HG02840 (cell line): ENCODE measurements at regions not wholly inside any gene's neighbourhood (a gene's known extent, or its start where the extent isn't known, plus 50 kb on each side); places are given as distances from the start of the nearest gene placed in this dataset.

Experiments
- ATAC-seq: cut with Tn5 transposase; IDR thresholded peaks from one replicate; pipeline ENCODE4 v1.9.1; 2021; ENCODE audit warnings: mild to moderate bottlenecking, moderate library complexity, moderate number of reproducible peaks; ENCODE audit not compliant: unreplicated experiment, low FRiP score

GRCh38 chr6:105568751-105569150 lies 165.9 kb upstream of the PREP start:
- no peak for ATAC-seq

GRCh38 chr6:105568142-105568541 lies 165.3 kb upstream of the PREP start:
- no peak for ATAC-seq

DNA sequence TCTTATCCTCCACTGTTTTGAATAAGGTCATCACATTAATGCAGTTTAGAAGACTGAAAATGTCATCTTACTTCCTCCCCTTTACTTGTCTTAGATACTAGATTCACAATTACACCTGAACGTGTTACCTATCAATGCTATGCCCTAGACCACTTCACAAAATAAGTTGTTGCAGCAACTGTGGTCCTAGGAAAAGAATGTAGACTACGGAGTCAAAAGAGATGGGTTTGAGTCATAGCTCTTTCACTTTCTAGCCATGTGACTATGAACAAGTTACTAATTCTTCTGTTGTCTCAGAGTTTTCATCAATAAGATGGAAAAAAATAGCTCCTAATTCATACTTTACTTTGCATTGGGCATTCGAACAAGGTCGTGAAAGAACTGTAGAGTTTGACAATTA lies 164.3 kb upstream of the PREP start:
- ATAC-seq = no peak

DNA sequence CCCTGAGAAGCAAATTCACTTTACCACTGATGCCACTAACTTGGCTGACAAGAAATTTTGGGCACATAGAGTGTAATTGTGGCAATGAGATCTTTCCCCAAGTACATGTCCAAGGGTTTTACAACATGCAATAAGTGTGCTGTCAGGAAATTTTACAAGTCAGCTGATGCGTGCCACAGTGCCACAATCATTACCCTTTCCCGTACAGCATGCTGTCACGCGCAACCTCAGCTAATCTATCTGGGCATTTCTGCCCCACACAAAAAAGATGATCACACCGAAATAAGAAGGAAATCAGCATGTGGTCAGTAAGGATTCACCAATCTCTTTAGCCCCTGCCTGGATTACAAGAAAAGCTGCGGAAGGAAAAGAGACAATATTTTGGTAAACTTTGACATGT lies 163.6 kb upstream of the PREP start:
- no peak for ATAC-seq

- ATAC-seq = no peak
These were observed 161.4 kb upstream of the PREP start for GRCh38 chr6:105564121-105564902.

GRCh38 chr6:105562027-105562426 lies 159.1 kb upstream of the PREP start:
- ATAC-seq = no peak

DNA sequence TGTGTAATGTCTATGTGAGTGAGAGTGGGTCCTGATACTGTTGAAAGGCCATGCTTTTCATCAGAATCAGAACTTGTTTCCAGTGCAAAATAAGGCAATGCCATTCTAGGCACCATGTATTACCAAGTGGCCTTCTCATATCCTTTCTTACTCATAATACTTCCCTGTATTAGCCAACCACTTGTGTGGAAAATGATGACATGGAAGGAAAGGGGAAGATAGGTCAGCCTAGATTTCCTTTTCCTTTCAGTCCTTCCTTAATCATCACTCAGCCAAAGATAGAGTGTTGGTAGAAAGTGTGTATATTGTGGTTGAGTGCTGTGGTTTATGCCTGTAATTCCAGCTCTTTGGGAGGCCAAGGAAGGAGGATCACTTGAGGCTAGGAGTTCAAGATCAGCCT lies 158.6 kb upstream of the PREP start:
- ATAC-seq = no peak

- peak; percentile 87 for ATAC-seq
These were observed 157.8 kb upstream of the PREP start for GRCh38 chr6:105560611-105561066.

DNA sequence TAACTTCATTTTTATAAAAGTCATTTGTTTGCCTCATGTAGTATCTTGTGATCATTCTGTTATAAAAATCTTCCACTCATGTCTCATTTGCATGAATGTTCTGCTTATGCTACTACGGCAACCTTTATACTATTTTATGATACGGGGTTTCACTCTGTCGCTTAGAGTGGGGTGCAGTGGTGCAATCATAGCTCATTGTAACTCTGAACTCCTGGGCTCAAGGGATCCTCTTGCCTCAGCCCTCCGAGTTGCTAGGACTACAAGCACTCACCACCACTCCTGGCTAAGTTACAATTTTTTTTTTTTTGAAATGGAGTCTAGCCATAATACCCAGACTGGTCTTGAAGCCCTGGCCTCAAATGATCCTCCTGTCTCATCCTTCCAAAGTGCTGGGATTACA lies 154.4 kb upstream of the PREP start:
- ATAC-seq = no peak

- no peak for ATAC-seq
These were observed 150.3 kb upstream of the PREP start for GRCh38 chr6:105553171-105553570.

DNA sequence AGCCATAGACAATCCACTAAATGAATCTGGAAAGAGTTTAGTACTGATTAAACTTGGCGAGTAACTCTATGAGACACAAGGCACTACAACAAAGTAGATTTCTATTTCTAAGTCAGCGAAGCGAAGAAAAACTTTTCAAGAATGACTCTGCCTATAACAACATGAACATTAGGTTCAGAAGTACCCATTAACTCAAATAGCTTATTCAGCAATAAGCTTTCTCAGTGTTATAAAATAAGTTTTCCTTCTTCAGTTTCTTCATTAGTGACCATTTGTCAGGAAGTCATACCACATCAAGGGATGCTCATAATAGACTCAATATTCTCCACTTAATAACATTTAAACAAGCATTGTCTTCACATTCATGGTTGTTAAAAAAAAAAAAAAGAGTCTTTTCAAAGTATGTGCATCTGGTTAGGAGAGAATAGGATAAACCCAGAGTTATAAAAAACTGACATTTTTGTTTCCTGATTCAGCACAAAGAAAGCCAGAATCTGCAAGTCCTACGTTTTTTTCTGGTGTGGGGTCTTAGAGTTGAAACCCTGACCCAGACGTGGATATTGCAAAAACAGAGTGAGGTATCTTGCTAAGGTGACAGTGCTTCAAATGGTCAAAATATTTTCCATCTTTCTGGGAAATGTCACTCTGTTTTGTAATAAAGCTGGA lies 148.2 kb upstream of the PREP start:
- ATAC-seq = no peak

GRCh38 chr6:105546754-105547153 lies 143.9 kb upstream of the PREP start:
- ATAC-seq = no peak

DNA sequence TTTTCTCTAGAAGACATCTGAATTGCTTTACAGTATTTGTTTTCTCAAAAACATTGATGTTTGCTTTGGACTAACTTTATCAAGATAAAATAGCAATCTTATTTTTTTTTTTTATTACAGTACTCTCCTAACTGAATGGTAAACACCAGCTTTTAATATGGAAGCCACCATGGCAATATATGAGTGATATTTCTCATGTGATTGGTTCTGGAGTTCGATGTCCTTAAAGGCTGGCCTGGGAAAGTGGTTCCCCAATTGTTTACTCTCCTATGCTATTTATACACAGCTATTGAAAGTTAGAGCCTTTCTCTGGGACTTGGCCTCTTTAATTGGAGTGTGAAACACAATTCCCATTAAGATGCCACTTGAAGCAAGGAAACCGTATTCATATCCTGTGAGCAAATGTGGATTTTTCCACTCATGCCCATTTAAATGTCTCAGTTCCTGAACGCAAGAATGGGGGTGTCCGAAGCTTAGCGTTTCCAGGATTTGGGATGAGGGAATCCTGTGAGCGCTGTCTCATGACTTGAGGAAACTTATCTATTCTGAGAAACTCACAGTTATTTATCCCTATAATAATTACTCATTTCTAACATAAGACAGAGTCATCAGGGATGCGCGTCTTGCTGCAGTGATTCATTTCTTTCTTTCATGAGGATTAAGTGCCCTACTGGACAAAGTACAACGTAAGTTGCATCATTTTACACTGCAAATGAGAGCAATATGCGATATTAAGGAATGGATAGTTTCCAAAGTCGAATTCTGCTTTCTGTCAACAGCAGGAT lies 143.3 kb upstream of the PREP start:
- no peak for ATAC-seq

DNA sequence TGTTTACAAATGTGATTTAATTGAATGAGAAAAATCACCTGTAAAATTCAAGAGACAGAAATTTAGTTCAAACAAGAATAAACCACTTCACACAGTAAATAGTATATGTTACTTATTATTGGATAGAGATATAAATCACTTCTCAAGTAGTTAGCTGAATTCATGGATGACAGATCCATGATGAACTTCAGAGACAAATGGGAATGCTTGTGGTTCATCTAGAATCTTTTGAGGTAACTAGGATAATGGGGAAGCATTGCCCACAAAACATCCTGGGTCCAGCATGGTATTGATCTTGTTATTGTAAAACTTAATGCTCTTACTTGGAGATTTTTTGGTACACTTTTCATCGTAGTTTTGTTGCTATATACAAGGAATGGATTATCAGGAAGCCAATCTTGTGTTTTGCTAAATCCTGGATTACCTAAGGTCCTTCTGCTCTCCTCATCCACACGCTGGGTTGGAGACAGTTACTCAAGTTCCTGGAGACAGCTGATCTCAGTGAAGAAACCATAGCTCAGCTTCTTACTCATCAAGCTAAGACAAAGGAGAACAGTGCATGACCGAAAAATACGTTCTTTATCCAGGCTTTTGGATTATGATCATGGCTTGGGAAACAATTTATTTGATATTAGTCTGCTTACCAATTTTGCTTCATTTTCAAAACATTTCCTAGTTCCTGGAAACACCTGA lies 142.5 kb upstream of the PREP start:
- ATAC-seq = no peak

- ATAC-seq = no peak
These were observed 137.0 kb upstream of the PREP start for GRCh38 chr6:105539911-105540310.

DNA sequence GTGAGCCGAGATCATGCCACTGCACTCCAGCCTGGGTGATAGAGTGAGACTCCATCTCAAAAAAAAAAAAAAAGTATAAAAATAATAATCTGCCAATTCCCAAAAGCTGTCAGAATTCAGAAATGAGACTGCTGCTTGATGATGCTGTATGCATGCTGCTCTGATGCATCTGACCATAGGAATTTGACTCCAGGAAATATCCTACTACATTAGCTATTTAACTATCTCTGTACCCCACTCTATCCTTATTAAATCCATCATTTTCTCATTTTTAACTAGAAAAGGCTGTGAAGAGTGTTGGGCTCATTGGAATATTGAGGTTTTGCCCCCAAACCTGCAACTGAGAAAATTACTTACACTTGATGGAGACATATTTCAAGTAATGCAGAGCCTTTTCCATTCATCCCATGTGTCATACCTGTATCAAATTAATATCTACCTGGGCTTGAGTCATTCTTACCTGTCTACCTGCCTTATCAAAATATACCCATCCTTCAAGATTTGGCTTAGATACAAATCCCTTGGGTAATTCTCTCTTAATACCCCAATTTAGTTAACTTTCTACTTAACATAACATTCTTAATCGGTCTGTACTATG lies 135.2 kb upstream of the PREP start:
- ATAC-seq = no peak

DNA sequence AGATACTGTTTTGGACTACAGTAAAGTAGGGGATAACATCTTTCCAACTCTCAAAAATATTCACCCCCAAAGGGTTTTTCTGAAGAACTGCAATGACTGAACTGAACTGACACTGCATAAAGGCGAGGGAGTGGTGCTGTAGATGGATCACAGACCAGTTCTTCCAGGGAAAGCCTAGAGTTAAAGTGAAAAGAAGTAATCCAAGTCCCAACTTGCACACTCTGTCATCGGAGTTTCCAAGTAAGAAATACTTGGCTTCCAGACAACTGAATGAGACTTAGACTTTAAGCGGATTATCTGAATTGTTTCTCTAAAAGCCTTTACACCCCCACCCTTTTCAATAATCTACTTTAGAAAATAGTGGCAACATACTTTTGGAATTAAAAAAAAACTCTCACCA lies 134.1 kb upstream of the PREP start:
- no peak for ATAC-seq

DNA sequence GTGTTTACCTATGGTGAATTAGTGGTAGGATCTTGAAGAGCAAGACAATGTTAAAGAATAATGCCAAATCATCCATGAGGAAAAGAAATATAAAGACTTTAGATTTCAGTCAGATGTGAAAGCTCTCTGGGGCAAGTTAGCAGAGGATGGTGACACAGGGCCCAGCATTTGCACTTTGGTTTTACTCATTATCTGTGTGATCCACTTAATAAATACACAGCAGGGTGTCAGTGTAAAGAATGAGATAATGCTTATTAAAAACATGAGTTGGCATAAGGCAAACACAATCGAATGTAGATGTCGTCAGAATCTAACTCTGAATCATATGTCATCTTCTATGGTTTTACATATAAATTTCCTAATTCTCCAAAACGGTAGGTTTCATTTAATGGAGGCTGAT lies 130.4 kb upstream of the PREP start:
- ATAC-seq = no peak

GRCh38 chr6:105526225-105526872 lies 123.5 kb upstream of the PREP start:
- no peak for ATAC-seq
